Stomach (tissue), 8 donors: ENCODE measurements at regions not wholly inside any gene's neighbourhood (a gene's known extent, or its start where the extent isn't known, plus 50 kb on each side); places are given as distances from the start of the nearest gene placed in this dataset.

ENCODE experiments used
- DNase-seq, 2 donors: peaks; one replicate each; pipeline versions ENCODE4 v3.0.0 to v3.0.0-alpha.2; 2013 to 2019
- H3K27ac ChIP-seq, 5 donors: fragments of 200-600 bp in 4 of 5; sonication (generic) in 4 of 5; one replicate each; pipeline ENCODE4 v1.5.1; 2013 to 2019; ENCODE audit warnings: mild to moderate bottlenecking in 1 of 5, moderate library complexity in 1 of 5
- H3K27me3 ChIP-seq, 3 donors: fragments of 200-600 bp; sonication (generic); one replicate each; pipeline ENCODE4 v1.5.1; 2017 to 2019; ENCODE audit warnings: mixed run types in 1 of 3
- H3K36me3 ChIP-seq, 4 donors: fragments of 200-600 bp; sonication (generic); 1 replicate in 3 of 4; 2 replicates in 1 of 4; pipeline ENCODE4 v1.5.1; 2016 to 2019
- H3K4me1 ChIP-seq, 4 donors: fragments of 200-600 bp; sonication (generic); one replicate each; pipeline ENCODE4 v1.5.1; 2016 to 2019
- H3K4me3 ChIP-seq, 4 donors: fragments of 200-600 bp; sonication (generic) in 3 of 4; one replicate each; pipeline ENCODE4 v1.5.1; 2016 to 2019; ENCODE audit warnings: mild to moderate bottlenecking in 1 of 4
- H3K9me3 ChIP-seq, 4 donors: fragments of 200-600 bp; sonication (generic); one replicate each; pipeline ENCODE4 v1.5.1; 2016 to 2019
- CTCF ChIP-seq, 7 experiments: fragments of 450-650 bp in 4 of 7; fragments of 200-600 bp in 3 of 7; sonication (generic) in 3 of 7; IDR thresholded peaks; one replicate each; pipeline ENCODE4 v1.5.1; 2016 to 2019; ENCODE audit warnings: antibody characterized with exemption in 7 of 7, control low read depth in 2 of 7, mild to moderate bottlenecking in 1 of 7
- EP300 ChIP-seq: sonication (generic); formaldehyde crosslinking; IDR thresholded peaks from one replicate; pipeline ENCODE4 v1.6.1; 2017; ENCODE audit warnings: antibody characterized with exemption
- POLR2A ChIP-seq, 4 donors: fragments of 450-650 bp; IDR thresholded peaks; one replicate each; pipeline ENCODE4 v1.6.1; 2016; ENCODE audit warnings: antibody characterized with exemption in 4 of 4, control low read depth in 2 of 4, mild to moderate bottlenecking in 1 of 4, moderate library complexity in 1 of 4
- POLR2AphosphoS5 ChIP-seq, 3 donors: sonication (generic); formaldehyde crosslinking; IDR thresholded peaks; one replicate each; pipeline ENCODE4 v1.6.1; 2016; ENCODE audit warnings: antibody characterized with exemption in 3 of 3
- WGBS, 5 donors: extraction: QIAGEN DNeasy Blood & Tissue Kit in 3 of 5; methylation state at CpG; one replicate each; pipeline versions ENCODE4 v1.1.5 to v1.1.7; 2013 to 2018; 5-methylcytosine and 5-hydroxymethylcytosine counted together
- intact Hi-C: fragments of 100-400 bp; cut with DNase I; formaldehyde crosslinking; loops from one replicate; pipeline ENCODE4 v1.15.1; 2023; ENCODE audit warnings: low total_unique reads
- donor health status: healthy with polysubstance abuse.
- donor health status: Bipolar disorder and iron deficiency.
- donor health status: healthy.

- Histone ChIP-seq H3K9me3 (peaks cover 0 to 4% (median 0%) of the 10 kb centered on the region in 4 donors), H3K27ac (no peak overlapping the region), H3K36me3 (no peaks in the 10 kb centered on the region), H3K27me3 (no peaks in the 10 kb centered on the region), H3K4me1 (no peaks in the 10 kb centered on the region), H3K4me3 (no peak overlapping the region)
- no peak for DNase-seq
- intact Hi-C loops, result no loop called here
- WGBS, 5 donors, result 55 to 100% (median 95%) methylated on average over 1 of the region's 1 CpG
- TF ChIP-seq POLR2A (IDR thresholded peaks at IDR 0.05), result no peak
- TF ChIP-seq CTCF (IDR thresholded peaks at IDR 0.05), result no peak
- no peak for TF ChIP-seq EP300
- no peak for TF ChIP-seq POLR2AphosphoS5 (IDR thresholded peaks at IDR 0.05)
These were observed 460.4 kb upstream of the NAALADL2 start for GRCh38 chr3:174398761-174399160.

GRCh38 chr3:174403831-174404230, 455.3 kb upstream of the NAALADL2 start:
- Histone ChIP-seq H3K36me3 (no peaks in the 10 kb centered on the region), H3K27me3 (no peaks in the 10 kb centered on the region), H3K27ac (no peak overlapping the region), H3K4me3 (no peak overlapping the region), H3K9me3 (peaks cover 0 to 4% (median 0%) of the 10 kb centered on the region in 4 donors), H3K4me1 (no peaks in the 10 kb centered on the region)
- DNase-seq, result no peak
- intact Hi-C loops, result no loop called here
- TF ChIP-seq POLR2AphosphoS5 (IDR thresholded peaks at IDR 0.05) (no peak), POLR2A (IDR thresholded peaks at IDR 0.05) (no peak), EP300 (no peak), CTCF (IDR thresholded peaks at IDR 0.05) (no peak)

GRCh38 chr3:174408310-174408709, 450.8 kb upstream of the NAALADL2 start:
- WGBS, 5 donors, result 82 to 94% (median 87%) methylated on average over 14 of the region's 14 CpGs
- no peak for TF ChIP-seq POLR2AphosphoS5 (IDR thresholded peaks at IDR 0.05)
- TF ChIP-seq POLR2A (IDR thresholded peaks at IDR 0.05), result no peak
- TF ChIP-seq CTCF (IDR thresholded peaks at IDR 0.05), result no peak
- TF ChIP-seq EP300, result no peak
- H3K27me3 ChIP-seq, result no peaks in the 10 kb centered on the region
- no peak for DNase-seq
- no peaks in the 10 kb centered on the region for H3K36me3 ChIP-seq
- H3K4me3 ChIP-seq, result no peak overlapping the region
- no peaks in the 10 kb centered on the region for H3K9me3 ChIP-seq
- intact Hi-C loops, result no loop called here
- no peaks in the 10 kb centered on the region for H3K4me1 ChIP-seq
- H3K27ac ChIP-seq, result no peak overlapping the region

- Histone ChIP-seq H3K36me3 (no peaks in the 10 kb centered on the region), H3K9me3 (no peaks in the 10 kb centered on the region), H3K27me3 (no peaks in the 10 kb centered on the region), H3K4me1 (no peaks in the 10 kb centered on the region), H3K27ac (no peak overlapping the region), H3K4me3 (no peak overlapping the region)
- whole genome bisulfite sequencing, 5 donors, result 51 to 68% (median 63%) methylated on average over 3 of the region's 3 CpGs
- DNase-seq, result no peak
- intact Hi-C loops, result no loop called here
- no peak for TF ChIP-seq POLR2AphosphoS5 (IDR thresholded peaks at IDR 0.05)
- no peak for TF ChIP-seq EP300
- no peak for TF ChIP-seq POLR2A (IDR thresholded peaks at IDR 0.05)
- no peak for TF ChIP-seq CTCF (IDR thresholded peaks at IDR 0.05)
These were observed 449.9 kb upstream of the NAALADL2 start for GRCh38 chr3:174409086-174409743.
